Esophagus squamous epithelium (tissue), 5 donors: ENCODE measurements at regions not wholly inside any gene's neighbourhood (a gene's known extent, or its start where the extent isn't known, plus 50 kb on each side); places are given as distances from the start of the nearest gene placed in this dataset.
A peak's percentile ranks its signal among the peaks of the same experiment; 100 is the strongest.

Experiments used
- DNase-seq: peaks from one replicate; lab custom pipeline; 2025; lab: John Stamatoyannopoulos, UW
- H3K27ac ChIP-seq, 4 donors: fragments of 200-600 bp; sonication (generic); one replicate each; pipeline ENCODE4 v1.5.1; 2016 to 2019; ENCODE audit warnings: mild to moderate bottlenecking in 1 of 4
- H3K27me3 ChIP-seq, 4 donors: fragments of 200-600 bp; sonication (generic); 1 replicate in 3 of 4; 2 replicates in 1 of 4; pipeline versions ENCODE4 v1.5.1 to v1.6.0; 2017 to 2021; ENCODE audit warnings: antibody characterized with exemption in 1 of 4
- H3K36me3 ChIP-seq, 3 donors: fragments of 200-600 bp; sonication (generic); one replicate each; pipeline ENCODE4 v1.5.1; 2016 to 2019
- H3K4me1 ChIP-seq, 3 donors: fragments of 200-600 bp; sonication (generic); one replicate each; pipeline ENCODE4 v1.5.1; 2017 to 2019
- H3K4me3 ChIP-seq, 4 donors: fragments of 200-600 bp; sonication (generic); 1 replicate in 3 of 4; 2 replicates in 1 of 4; pipeline ENCODE4 v1.5.1; 2016 to 2019; ENCODE audit warnings: mild to moderate bottlenecking in 2 of 4, moderate library complexity in 1 of 4
- H3K9me3 ChIP-seq, 3 donors: fragments of 200-600 bp; sonication (generic); one replicate each; pipeline ENCODE4 v1.5.1; 2016 to 2019
- POLR2A ChIP-seq, 4 donors: fragments of 450-650 bp; IDR thresholded peaks; one replicate each; pipeline ENCODE4 v1.6.1; 2017; ENCODE audit warnings: antibody characterized with exemption in 4 of 4, mild to moderate bottlenecking in 4 of 4, moderate library complexity in 3 of 4
- WGBS, 2 donors: methylation state at CpG; one replicate each; pipeline ENCODE4 v1.1.5; 2018; 5-methylcytosine and 5-hydroxymethylcytosine counted together
- intact Hi-C: fragments of 100-400 bp; cut with DNase I; formaldehyde crosslinking; loops from one replicate; pipeline ENCODE4 v1.15.0; 2022
- small RNA-seq, 4 donors: library from RNA; depleted of rRNA; stranded (forward); fragments of <200 nt; gene quantifications; one replicate each; pipeline ENCODE3, GENCODE V24; 2016
- TF ChIP-seq, protein P1 (sequence below), 6 experiments: fragments of 450-650 bp in 4 of 6; fragments of 200-600 bp in 2 of 6; sonication (generic) in 2 of 6; IDR thresholded peaks; one replicate each; pipeline ENCODE4 v1.5.1; 2016 to 2019; ENCODE audit warnings: antibody characterized with exemption in 6 of 6, mild to moderate bottlenecking in 4 of 6, moderate library complexity in 4 of 6
- donor health status: DM: yes; HTN: yes; CAD: no.

DNA sequence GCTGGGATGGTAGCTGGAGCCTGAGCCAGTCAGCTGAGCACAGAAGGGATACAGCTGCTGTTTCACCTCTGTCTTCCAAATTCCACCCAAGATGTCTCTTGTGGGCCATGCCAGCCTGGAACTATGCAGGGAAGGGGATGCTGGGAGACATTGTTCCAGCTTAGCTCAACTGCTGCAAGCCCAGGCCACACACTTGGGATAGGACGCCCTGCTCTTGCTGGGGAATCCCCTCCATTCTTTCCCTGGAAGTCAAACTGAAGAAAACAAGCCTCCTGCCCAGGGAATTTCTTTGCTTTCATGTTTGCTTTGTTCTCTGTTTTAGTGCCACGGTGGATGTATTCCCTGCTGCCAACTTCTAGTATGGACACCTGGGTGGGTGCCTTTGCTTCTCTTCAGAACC is 55.2 kb upstream of the CDK13 start:
- Histone ChIP-seq H3K4me1 (peaks cover 0 to 40% (median 3%) of the 10 kb centered on the region in 3 donors), H3K36me3 (no peaks in the 10 kb centered on the region), H3K27me3 (no peaks in the 10 kb centered on the region), H3K4me3 (no peak overlapping the region), H3K27ac (no peak overlapping the region), H3K9me3 (no peaks in the 10 kb centered on the region)
- no peak for DNase-seq
- TF ChIP-seq, protein P1, sequence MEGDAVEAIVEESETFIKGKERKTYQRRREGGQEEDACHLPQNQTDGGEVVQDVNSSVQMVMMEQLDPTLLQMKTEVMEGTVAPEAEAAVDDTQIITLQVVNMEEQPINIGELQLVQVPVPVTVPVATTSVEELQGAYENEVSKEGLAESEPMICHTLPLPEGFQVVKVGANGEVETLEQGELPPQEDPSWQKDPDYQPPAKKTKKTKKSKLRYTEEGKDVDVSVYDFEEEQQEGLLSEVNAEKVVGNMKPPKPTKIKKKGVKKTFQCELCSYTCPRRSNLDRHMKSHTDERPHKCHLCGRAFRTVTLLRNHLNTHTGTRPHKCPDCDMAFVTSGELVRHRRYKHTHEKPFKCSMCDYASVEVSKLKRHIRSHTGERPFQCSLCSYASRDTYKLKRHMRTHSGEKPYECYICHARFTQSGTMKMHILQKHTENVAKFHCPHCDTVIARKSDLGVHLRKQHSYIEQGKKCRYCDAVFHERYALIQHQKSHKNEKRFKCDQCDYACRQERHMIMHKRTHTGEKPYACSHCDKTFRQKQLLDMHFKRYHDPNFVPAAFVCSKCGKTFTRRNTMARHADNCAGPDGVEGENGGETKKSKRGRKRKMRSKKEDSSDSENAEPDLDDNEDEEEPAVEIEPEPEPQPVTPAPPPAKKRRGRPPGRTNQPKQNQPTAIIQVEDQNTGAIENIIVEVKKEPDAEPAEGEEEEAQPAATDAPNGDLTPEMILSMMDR (IDR thresholded peaks at IDR 0.05), result no peak
- no peak for TF ChIP-seq POLR2A (IDR thresholded peaks at IDR 0.05)
- intact Hi-C loops, result loop anchor here (5.0 kb wide), 1 partner anchor 162 kb away; no protein-coding TSS in a partner anchor
- WGBS, 2 donors, result 7 to 27% methylated on average over 2 of the region's 2 CpGs

DNA sequence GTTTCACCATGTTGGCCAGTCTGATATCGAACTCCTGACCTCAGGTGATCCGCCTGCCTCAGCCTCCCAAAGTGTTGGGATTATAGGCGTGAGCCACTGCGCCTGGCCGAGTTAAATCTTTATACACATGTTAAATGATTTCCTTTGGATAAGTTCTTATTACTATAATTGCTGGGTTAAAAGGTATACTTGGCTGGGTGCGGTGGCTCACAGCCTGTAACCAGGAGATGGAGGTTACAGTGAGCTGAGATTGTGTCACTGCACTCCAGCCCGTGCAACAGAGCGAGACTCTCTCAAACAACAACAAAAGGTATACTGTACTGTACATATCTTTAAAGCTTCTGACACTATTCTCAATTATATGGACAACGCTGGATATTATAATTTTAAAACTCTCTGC is 53.2 kb upstream of the CDK13 start:
- H3K27me3 ChIP-seq, result no peaks in the 10 kb centered on the region
- WGBS, 2 donors, result 89 to 94% methylated on average over 9 of the region's 9 CpGs
- intact Hi-C loops, result no loop called here
- H3K4me3 ChIP-seq, result peak overlapping the region in 1 of 4 donors; percentile 42
- TF ChIP-seq POLR2A (IDR thresholded peaks at IDR 0.05), result no peak
- TF ChIP-seq, protein P1 (IDR thresholded peaks at IDR 0.05), result no peak
- H3K36me3 ChIP-seq, result no peaks in the 10 kb centered on the region
- H3K9me3 ChIP-seq, result no peaks in the 10 kb centered on the region
- H3K4me1 ChIP-seq, result peaks cover 0 to 33% (median 3%) of the 10 kb centered on the region in 3 donors
- no peak for DNase-seq
- H3K27ac ChIP-seq, result no peak overlapping the region

DNA sequence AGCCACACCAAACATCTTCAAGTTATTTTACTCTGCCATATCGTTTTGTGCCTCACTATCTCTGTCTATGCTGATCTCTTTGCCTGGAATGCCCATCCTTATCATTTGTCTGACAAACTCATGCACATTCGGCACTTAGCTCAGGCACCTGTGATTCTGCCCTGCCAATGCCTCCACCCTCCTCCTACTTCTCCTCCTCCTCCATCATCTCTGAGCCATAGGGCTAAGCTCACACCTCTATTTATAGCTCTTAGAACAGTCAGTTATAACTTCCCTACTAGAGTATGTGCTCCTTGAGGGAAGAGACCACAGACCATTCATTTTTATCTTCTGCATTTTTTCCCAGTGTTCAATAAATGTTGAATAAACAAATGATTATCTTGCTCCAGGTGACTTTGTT is 51.2 kb upstream of the CDK13 start:
- intact Hi-C loops, result no loop called here
- no peaks in the 10 kb centered on the region for H3K9me3 ChIP-seq
- H3K4me3 ChIP-seq, result no peak overlapping the region
- no peak for DNase-seq
- WGBS, 2 donors, result 33 to 38% methylated on average over 2 of the region's 2 CpGs
- no peaks in the 10 kb centered on the region for H3K27me3 ChIP-seq
- no peaks in the 10 kb centered on the region for H3K36me3 ChIP-seq
- peaks cover 0 to 14% (median 3%) of the 10 kb centered on the region in 3 donors for H3K4me1 ChIP-seq
- no peak overlapping the region for H3K27ac ChIP-seq
- TF ChIP-seq POLR2A (IDR thresholded peaks at IDR 0.05), result no peak
- TF ChIP-seq, protein P1 (IDR thresholded peaks at IDR 0.05), result no peak

Small RNA genes in the stretch of these regions (small RNA-seq; reads per million reads assigned to genes)
- gene RN7SL496P (0 reads per million in 4 donors), gene RNU6-719P (0 reads per million in 4 donors)
